Keratinocyte (primary cell): ENCODE measurements at regions not wholly inside any gene's neighbourhood (a gene's known extent, or its start where the extent isn't known, plus 50 kb on each side); places are given as distances from the start of the nearest gene placed in this dataset.

Experiments used
- DNase-seq: peaks from one replicate; pipeline ENCODE4 v3.0.0-alpha.2; 2011; ENCODE audit warnings: low read depth, missing footprints, low spot score
- FAIRE-seq: peaks from 2 replicates; lab custom pipeline; 2011; peaks lifted over from hg19 to GRCh38; lab: Jason Lieb, UNC
- H2AFZ ChIP-seq: 2 replicates; pipeline ENCODE4 v1.6.0; 2012; ENCODE audit warnings: low read length, control low read depth, inconsistent platforms; ENCODE audit not compliant: control insufficient read depth
- H3K27ac ChIP-seq: 2 replicates; pipeline ENCODE4 v1.5.1; 2011; ENCODE audit warnings: low read length; ENCODE audit not compliant: control insufficient read depth, insufficient read depth
- H3K27me3 ChIP-seq: 3 replicates; pipeline ENCODE4 v1.6.0; 2011; ENCODE audit warnings: low read length; ENCODE audit not compliant: control insufficient read depth, insufficient read depth; ENCODE audit errors: extremely low read depth
- H3K36me3 ChIP-seq, 2 experiments: 2 replicates in 1 of 2; 3 replicates in 1 of 2; pipeline ENCODE4 v1.5.1; 2011; ENCODE audit warnings: low read length in 2 of 2, mild to moderate bottlenecking in 1 of 2; ENCODE audit not compliant: control insufficient read depth in 2 of 2, insufficient read depth in 2 of 2; ENCODE audit errors: extremely low read depth in 1 of 2
- H3K4me1 ChIP-seq: 3 replicates; pipeline ENCODE4 v1.5.1; 2011; ENCODE audit warnings: low read length; ENCODE audit not compliant: control insufficient read depth, insufficient read depth; ENCODE audit errors: extremely low read depth
- H3K4me2 ChIP-seq: 3 replicates; pipeline ENCODE4 v1.6.0; 2011; ENCODE audit warnings: low read depth, low read length; ENCODE audit not compliant: control insufficient read depth, insufficient read depth; ENCODE audit errors: extremely low read depth
- H3K4me3 ChIP-seq, 3 experiments: fragments of 200-600 bp in 1 of 3; sonication (generic) in 1 of 3; 2 replicates in 2 of 3; 3 replicates in 1 of 3; pipeline ENCODE4 v1.5.1; 2011 to 2016; ENCODE audit warnings: low read length in 3 of 3, mild to moderate bottlenecking in 3 of 3, control low read depth in 2 of 3, inconsistent platforms in 1 of 3, low read depth in 1 of 3, mixed read lengths in 1 of 3, mixed run types in 1 of 3, moderate library complexity in 1 of 3; ENCODE audit not compliant: control insufficient read depth in 2 of 3, insufficient read depth in 2 of 3; ENCODE audit errors: extremely low read depth in 1 of 3
- H3K79me2 ChIP-seq: 2 replicates; pipeline ENCODE4 v1.6.0; 2012; ENCODE audit warnings: low read length; ENCODE audit not compliant: control insufficient read depth, insufficient read depth
- H3K9ac ChIP-seq: 3 replicates; pipeline ENCODE4 v1.6.0; 2011; ENCODE audit warnings: low read length; ENCODE audit not compliant: control insufficient read depth, insufficient read depth; ENCODE audit errors: extremely low read depth
- H3K9me1 ChIP-seq: 3 replicates; pipeline ENCODE4 v1.6.0; 2011; ENCODE audit warnings: low read length; ENCODE audit not compliant: control insufficient read depth, insufficient read depth; ENCODE audit errors: extremely low read depth
- H3K9me3 ChIP-seq: 2 replicates; pipeline ENCODE4 v1.5.1; 2012; ENCODE audit warnings: low read depth, low read length; ENCODE audit not compliant: control insufficient read depth
- H4K20me1 ChIP-seq: 3 replicates; pipeline ENCODE4 v1.6.0; 2011; ENCODE audit warnings: low read length; ENCODE audit not compliant: control insufficient read depth, insufficient read depth; ENCODE audit errors: extremely low read depth
- CTCF ChIP-seq, 3 experiments: IDR thresholded peaks in 1 of 3; conservative IDR thresholded peaks in 1 of 3; optimal IDR thresholded peaks in 1 of 3; 2 replicates in 2 of 3; 3 replicates in 1 of 3; pipeline versions ENCODE3 to v1.5.1; 2011; ENCODE audit warnings: low read length in 3 of 3, mild to moderate bottlenecking in 3 of 3, moderate library complexity in 2 of 3, control low read depth in 1 of 3, inconsistent platforms in 1 of 3; ENCODE audit not compliant: insufficient read depth in 2 of 3; ENCODE audit errors: extremely low read depth in 1 of 3
- EZH2 ChIP-seq: IDR thresholded peaks from one replicate; pipeline ENCODE4 v1.6.1; 2012; ENCODE audit warnings: inconsistent platforms, mild to moderate bottlenecking, low read length, moderate library complexity
- dilution Hi-C: fragments of 300-500 bp; cut with MboI; formaldehyde crosslinking; loops from one replicate; pipeline ENCODE4 v1.7.0; 2020; ENCODE audit warnings: low sequenced_read_pairs; ENCODE audit not compliant: extremely low pct_ligation_motif_present

GRCh38 chr9:109975574-109976295 lies 195.7 kb downstream of the PALM2AKAP2 start:
- H2AFZ ChIP-seq: no peak overlapping the region
- dilution Hi-C loops: no loop called here
- no peaks in the 10 kb centered on the region for H3K4me1 ChIP-seq
- FAIRE-seq (no peak), DNase-seq (no peak)
- no peak overlapping the region for H3K27ac ChIP-seq
- no peaks in the 10 kb centered on the region for H3K36me3 ChIP-seq
- no peaks in the 10 kb centered on the region for H3K9me1 ChIP-seq
- no peak for TF ChIP-seq EZH2
- TF ChIP-seq CTCF (optimal IDR thresholded peaks at IDR 0.05 in 1 of 3, IDR thresholded peaks at IDR 0.05 in 1 of 3, conservative IDR thresholded peaks at IDR 0.05 in 1 of 3; ENCODE audit: extremely low read depth in 1 of 3, insufficient read depth in 2 of 3, low read length in 3 of 3): no peak
- no peak overlapping the region for H3K4me2 ChIP-seq
- no peaks in the 10 kb centered on the region for H3K79me2 ChIP-seq
- H3K9me3 ChIP-seq: no peaks in the 10 kb centered on the region
- no peak overlapping the region for H3K4me3 ChIP-seq
- H3K27me3 ChIP-seq: no peaks in the 10 kb centered on the region
- no peak overlapping the region for H3K9ac ChIP-seq
- H4K20me1 ChIP-seq: no peaks in the 10 kb centered on the region

GRCh38 chr9:109976303-109976702 lies 196.3 kb downstream of the PALM2AKAP2 start:
- Histone ChIP-seq H4K20me1 (no peaks in the 10 kb centered on the region), H3K9me1 (no peaks in the 10 kb centered on the region), H3K27ac (no peak overlapping the region), H3K4me1 (no peaks in the 10 kb centered on the region), H3K27me3 (no peaks in the 10 kb centered on the region), H3K9ac (no peak overlapping the region), H2AFZ (no peak overlapping the region), H3K4me3 (no peak overlapping the region), H3K9me3 (no peaks in the 10 kb centered on the region), H3K36me3 (no peaks in the 10 kb centered on the region), H3K4me2 (no peak overlapping the region), H3K79me2 (no peaks in the 10 kb centered on the region)
- dilution Hi-C loops: no loop called here
- DNase-seq (no peak), FAIRE-seq (no peak)
- TF ChIP-seq CTCF (optimal IDR thresholded peaks at IDR 0.05 in 1 of 3, IDR thresholded peaks at IDR 0.05 in 1 of 3, conservative IDR thresholded peaks at IDR 0.05 in 1 of 3; ENCODE audit: extremely low read depth in 1 of 3, insufficient read depth in 2 of 3, low read length in 3 of 3) (no peak), EZH2 (no peak)
